ENCODE measurements at regions not wholly inside any gene's neighbourhood (a gene's known extent, or its start where the extent isn't known, plus 50 kb on each side); places are given as distances from the start of the nearest gene placed in this dataset.
"Not testable (repeated sequence)": the region's sequence is repeated elsewhere in the genome, so short reads cannot be mapped to it uniquely, and the experiment has no call there.

- H3K36me3 ChIP-seq (ENCODE audit: control insufficient read depth, insufficient read depth, low read length); H3K79me2 ChIP-seq; H3K4me3 ChIP-seq (ENCODE audit: low read depth, low read length); H3K4me2 ChIP-seq (ENCODE audit: low read length); H3K9ac ChIP-seq; H3K27ac ChIP-seq; H2AFZ ChIP-seq; H3K4me1 ChIP-seq; H3K9me3 ChIP-seq (ENCODE audit: control insufficient read depth, low read length); H3K27me3 ChIP-seq (ENCODE audit: control insufficient read depth, insufficient read depth, low read length): not testable (repeated sequence)
Observed at GRCh38 chr11:49561240-49561880, 353.0 kb upstream of the FOLH1 start.

DNA sequence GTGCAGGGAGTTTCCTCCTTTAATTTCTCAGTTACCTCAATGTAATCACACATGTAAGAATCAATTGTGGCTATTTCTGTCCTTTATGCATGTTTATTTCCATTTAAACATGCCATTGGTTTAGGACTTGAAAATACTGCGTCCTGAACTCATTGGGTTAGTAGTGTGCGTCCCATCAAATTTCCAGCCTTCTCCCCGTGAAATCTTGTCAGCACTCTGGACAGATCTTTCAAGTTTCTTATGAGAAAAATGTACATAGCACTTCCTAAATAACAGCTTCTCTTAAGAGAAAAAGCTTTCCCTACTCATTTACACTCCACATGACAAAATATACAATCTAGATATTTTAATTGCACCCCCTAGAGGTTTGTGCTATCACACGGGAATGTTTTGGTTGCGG, 353.9 kb upstream of the FOLH1 start:
- not testable (repeated sequence) for H2AFZ ChIP-seq; H3K4me1 ChIP-seq; H3K36me3 ChIP-seq (ENCODE audit: control insufficient read depth, insufficient read depth, low read length); H3K4me3 ChIP-seq (ENCODE audit: low read depth, low read length); H3K9me3 ChIP-seq (ENCODE audit: control insufficient read depth, low read length); H3K4me2 ChIP-seq (ENCODE audit: low read length); H3K27me3 ChIP-seq (ENCODE audit: control insufficient read depth, insufficient read depth, low read length); H3K79me2 ChIP-seq; H3K9ac ChIP-seq; H3K27ac ChIP-seq

DNA sequence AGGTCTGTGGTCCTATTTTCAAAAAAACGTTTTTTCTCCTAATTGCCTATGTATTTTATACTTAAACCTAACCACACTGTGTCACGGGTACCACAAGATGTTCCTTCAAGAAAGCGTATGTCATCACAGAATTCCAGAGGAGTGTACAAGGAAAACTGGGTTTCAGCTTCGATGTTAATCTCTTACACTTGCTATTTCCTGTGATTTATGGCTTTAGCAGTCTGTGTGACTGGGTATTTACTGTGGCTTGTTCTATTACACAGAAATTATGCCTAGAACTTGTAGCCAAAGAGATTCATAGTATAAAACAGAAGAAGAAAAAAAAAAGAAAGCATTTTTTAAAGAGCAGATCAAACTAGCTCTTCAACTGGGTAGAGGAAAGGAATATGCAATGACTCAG, 371.1 kb upstream of the FOLH1 start:
- H3K9me3 ChIP-seq (ENCODE audit: control insufficient read depth, low read length); H3K27ac ChIP-seq; H3K79me2 ChIP-seq: not testable (repeated sequence)

GRCh38 chr11:49585495-49585894, 366.7 kb upstream of the OR4C13 start:
- not testable (repeated sequence) for H2AFZ ChIP-seq; H3K27me3 ChIP-seq (ENCODE audit: control insufficient read depth, insufficient read depth, low read length); H3K9ac ChIP-seq; H3K4me1 ChIP-seq; H3K9me3 ChIP-seq (ENCODE audit: control insufficient read depth, low read length); H3K27ac ChIP-seq; H3K4me3 ChIP-seq (ENCODE audit: low read depth, low read length); H3K36me3 ChIP-seq (ENCODE audit: control insufficient read depth, insufficient read depth, low read length); H3K79me2 ChIP-seq; H3K4me2 ChIP-seq (ENCODE audit: low read length)

More for the DNA sequence above, 371.1 kb upstream of the FOLH1 start:
- H2AFZ ChIP-seq; H3K27me3 ChIP-seq (ENCODE audit: control insufficient read depth, insufficient read depth, low read length); H3K4me2 ChIP-seq (ENCODE audit: low read length); H3K4me3 ChIP-seq (ENCODE audit: low read depth, low read length); H3K4me1 ChIP-seq; H3K9ac ChIP-seq; H3K36me3 ChIP-seq (ENCODE audit: control insufficient read depth, insufficient read depth, low read length): not testable (repeated sequence)

- H3K9ac ChIP-seq; H3K27ac ChIP-seq; H3K4me2 ChIP-seq (ENCODE audit: low read length); H3K4me3 ChIP-seq (ENCODE audit: low read depth, low read length); H3K36me3 ChIP-seq (ENCODE audit: control insufficient read depth, insufficient read depth, low read length); H3K27me3 ChIP-seq (ENCODE audit: control insufficient read depth, insufficient read depth, low read length); H3K9me3 ChIP-seq (ENCODE audit: control insufficient read depth, low read length); H2AFZ ChIP-seq; H3K79me2 ChIP-seq; H3K4me1 ChIP-seq: not testable (repeated sequence)
Observed at GRCh38 chr11:49608892-49609291, 343.3 kb upstream of the OR4C13 start.

DNA sequence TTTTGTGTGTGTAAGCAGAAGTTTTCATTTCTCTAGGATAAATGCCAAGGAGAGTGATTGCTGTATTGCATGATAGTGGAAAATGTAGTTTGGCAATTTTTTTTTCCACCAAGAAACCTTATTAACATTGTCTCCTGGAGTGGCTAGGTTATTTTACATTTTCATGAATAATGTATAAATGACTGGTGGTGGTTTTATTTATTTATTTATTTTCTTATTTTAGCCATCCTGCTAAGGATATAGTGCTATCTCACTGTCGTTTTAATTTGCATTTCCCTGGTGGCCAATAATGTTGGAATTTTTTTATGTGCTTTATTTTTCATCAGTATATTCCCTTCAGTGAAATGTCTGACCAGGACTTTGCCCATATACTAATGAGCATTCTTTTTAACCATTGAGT, 328.3 kb upstream of the OR4C13 start:
- not testable (repeated sequence) for H2AFZ ChIP-seq; H3K9ac ChIP-seq; H3K27me3 ChIP-seq (ENCODE audit: control insufficient read depth, insufficient read depth, low read length); H3K4me2 ChIP-seq (ENCODE audit: low read length); H3K4me3 ChIP-seq (ENCODE audit: low read depth, low read length); H3K9me3 ChIP-seq (ENCODE audit: control insufficient read depth, low read length); H3K79me2 ChIP-seq; H3K27ac ChIP-seq; H3K4me1 ChIP-seq; H3K36me3 ChIP-seq (ENCODE audit: control insufficient read depth, insufficient read depth, low read length)

DNA sequence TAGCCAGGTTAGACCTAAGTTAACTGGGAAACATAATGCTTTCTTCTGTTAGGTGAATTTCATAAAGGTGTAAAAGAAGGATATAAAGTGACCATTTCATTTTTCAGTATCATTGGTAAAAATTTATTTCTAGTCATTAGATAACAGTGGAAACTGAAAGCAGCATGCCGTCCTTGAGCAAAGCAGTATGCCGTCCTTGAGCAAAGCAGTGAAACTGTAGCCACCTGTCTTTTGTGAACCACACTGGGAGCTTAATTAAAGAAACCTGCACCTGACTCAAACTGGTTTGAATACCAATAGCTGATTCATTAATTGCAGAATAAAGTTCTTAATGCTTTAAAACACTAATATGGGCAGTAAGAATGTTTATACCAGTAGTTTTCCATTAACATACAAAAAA, 281.5 kb upstream of the OR4C13 start:
- not testable (repeated sequence) for H3K27ac ChIP-seq; H3K9ac ChIP-seq; H3K4me1 ChIP-seq; H3K9me3 ChIP-seq (ENCODE audit: control insufficient read depth, low read length); H3K79me2 ChIP-seq; H3K4me3 ChIP-seq (ENCODE audit: low read depth, low read length); H3K4me2 ChIP-seq (ENCODE audit: low read length); H3K36me3 ChIP-seq (ENCODE audit: control insufficient read depth, insufficient read depth, low read length); H2AFZ ChIP-seq; H3K27me3 ChIP-seq (ENCODE audit: control insufficient read depth, insufficient read depth, low read length)

DNA sequence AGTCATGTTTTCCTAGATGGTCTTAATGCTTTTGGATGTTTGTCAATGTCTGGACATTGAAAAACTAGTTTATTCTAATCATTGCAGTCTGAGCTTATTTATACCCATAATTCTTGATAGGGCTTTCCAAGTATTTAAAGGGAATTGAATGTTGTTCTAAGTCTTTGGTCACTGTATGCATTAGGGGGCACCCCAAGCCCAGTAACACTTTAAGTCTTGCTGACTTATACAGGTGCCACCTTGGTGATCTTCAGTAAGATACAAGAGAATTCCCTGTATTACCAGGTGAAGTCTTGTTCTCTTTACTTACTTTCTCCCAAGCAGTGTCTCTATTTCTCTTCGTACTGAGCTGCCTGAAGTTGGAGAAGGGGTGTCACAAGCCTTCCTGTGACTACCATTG, 250.1 kb upstream of the OR4C13 start:
- not testable (repeated sequence) for H3K4me3 ChIP-seq (ENCODE audit: low read depth, low read length); H3K9ac ChIP-seq; H3K4me2 ChIP-seq (ENCODE audit: low read length); H3K9me3 ChIP-seq (ENCODE audit: control insufficient read depth, low read length); H3K79me2 ChIP-seq; H3K27me3 ChIP-seq (ENCODE audit: control insufficient read depth, insufficient read depth, low read length); H3K4me1 ChIP-seq; H2AFZ ChIP-seq; H3K36me3 ChIP-seq (ENCODE audit: control insufficient read depth, insufficient read depth, low read length); H3K27ac ChIP-seq

GRCh38 chr11:49750447-49750846, 201.7 kb upstream of the OR4C13 start:
- not testable (repeated sequence) for H3K4me2 ChIP-seq (ENCODE audit: low read length); H3K79me2 ChIP-seq; H3K9ac ChIP-seq; H3K27me3 ChIP-seq (ENCODE audit: control insufficient read depth, insufficient read depth, low read length); H2AFZ ChIP-seq; H3K36me3 ChIP-seq (ENCODE audit: control insufficient read depth, insufficient read depth, low read length); H3K9me3 ChIP-seq (ENCODE audit: control insufficient read depth, low read length); H3K4me1 ChIP-seq; H3K4me3 ChIP-seq (ENCODE audit: low read depth, low read length); H3K27ac ChIP-seq

DNA sequence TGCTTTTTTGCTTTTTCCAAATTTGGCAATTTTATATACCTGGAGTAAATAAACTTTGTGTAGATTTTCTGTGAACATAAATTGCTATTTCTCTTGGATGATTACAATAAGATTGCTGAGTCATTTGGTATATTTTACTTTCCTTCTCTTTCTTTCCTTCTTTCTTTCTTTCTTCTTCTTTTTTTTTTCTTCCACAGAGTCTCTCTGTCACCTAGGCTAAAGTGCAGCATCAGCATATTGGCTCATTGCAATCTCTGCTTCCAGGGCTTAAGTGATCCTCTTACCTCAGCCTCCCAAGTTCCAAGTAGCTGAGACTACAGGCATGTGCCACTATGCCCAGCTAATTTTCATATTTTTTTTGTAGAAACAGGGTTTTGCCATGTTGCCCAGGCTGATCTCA, 201.2 kb upstream of the OR4C13 start:
- not testable (repeated sequence) for H3K27me3 ChIP-seq (ENCODE audit: control insufficient read depth, insufficient read depth, low read length); H3K36me3 ChIP-seq (ENCODE audit: control insufficient read depth, insufficient read depth, low read length); H2AFZ ChIP-seq; H3K4me3 ChIP-seq (ENCODE audit: low read depth, low read length); H3K9ac ChIP-seq; H3K4me1 ChIP-seq; H3K4me2 ChIP-seq (ENCODE audit: low read length); H3K9me3 ChIP-seq (ENCODE audit: control insufficient read depth, low read length); H3K27ac ChIP-seq; H3K79me2 ChIP-seq

DNA sequence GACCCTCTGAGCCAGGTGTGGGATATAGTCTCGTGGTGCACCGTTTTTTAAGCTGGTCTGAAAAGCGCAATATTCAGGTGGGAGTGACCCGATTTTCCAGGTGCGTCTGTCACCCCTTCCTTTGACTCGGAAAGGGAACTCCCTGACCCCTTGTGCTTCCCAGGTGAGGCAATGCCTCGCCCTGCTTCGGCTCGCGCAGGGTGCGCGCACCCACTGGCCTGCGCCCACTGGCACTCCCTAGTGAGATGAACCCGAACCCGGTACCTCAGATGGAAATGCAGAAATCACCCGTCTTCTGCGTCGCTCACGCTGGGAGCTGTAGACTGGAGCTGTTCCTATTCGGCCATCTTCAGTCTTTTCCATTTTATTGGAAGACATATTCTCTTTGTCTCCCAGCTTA, 171.4 kb upstream of the OR4C13 start:
- not testable (repeated sequence) for H3K9ac ChIP-seq; H3K27ac ChIP-seq; H3K4me2 ChIP-seq (ENCODE audit: low read length); H3K27me3 ChIP-seq (ENCODE audit: control insufficient read depth, insufficient read depth, low read length); H3K9me3 ChIP-seq (ENCODE audit: control insufficient read depth, low read length); H3K4me1 ChIP-seq; H3K4me3 ChIP-seq (ENCODE audit: low read depth, low read length); H3K79me2 ChIP-seq; H2AFZ ChIP-seq; H3K36me3 ChIP-seq (ENCODE audit: control insufficient read depth, insufficient read depth, low read length)

DNA sequence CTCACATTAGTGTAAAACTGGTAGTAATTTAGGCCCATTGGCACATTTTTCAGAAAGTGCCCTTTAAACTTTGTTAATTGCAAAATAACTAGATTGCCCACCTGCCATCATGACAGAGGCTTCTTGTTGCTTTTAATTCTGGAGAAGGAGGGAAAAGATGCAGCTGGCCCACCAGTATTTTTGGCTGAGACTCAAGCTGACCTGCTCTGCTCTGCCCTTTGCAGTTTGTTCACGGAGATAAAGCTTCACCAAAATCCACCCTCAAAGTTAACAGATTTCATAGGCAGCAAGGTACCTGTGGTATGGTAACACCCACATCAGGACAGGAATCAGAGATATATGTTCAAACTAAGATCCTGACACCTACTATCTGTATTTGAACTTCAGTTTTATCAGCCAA, 170.2 kb upstream of the OR4C13 start:
- not testable (repeated sequence) for H3K36me3 ChIP-seq (ENCODE audit: control insufficient read depth, insufficient read depth, low read length); H3K4me2 ChIP-seq (ENCODE audit: low read length); H3K27me3 ChIP-seq (ENCODE audit: control insufficient read depth, insufficient read depth, low read length); H2AFZ ChIP-seq; H3K4me1 ChIP-seq; H3K79me2 ChIP-seq; H3K4me3 ChIP-seq (ENCODE audit: low read depth, low read length); H3K9ac ChIP-seq; H3K27ac ChIP-seq; H3K9me3 ChIP-seq (ENCODE audit: control insufficient read depth, low read length)

Data from parathyroid adenoma (tissue), 2 donors.